GM18517 (cell line): ENCODE measurements at regions not wholly inside any gene's neighbourhood (a gene's known extent, or its start where the extent isn't known, plus 50 kb on each side); places are given as distances from the start of the nearest gene placed in this dataset.

Experiments used
- ATAC-seq: cut with Tn5 transposase; IDR thresholded peaks from one replicate; pipeline ENCODE4 v1.9.1; 2021; ENCODE audit warnings: mild to moderate bottlenecking, moderate library complexity; ENCODE audit not compliant: unreplicated experiment

DNA sequence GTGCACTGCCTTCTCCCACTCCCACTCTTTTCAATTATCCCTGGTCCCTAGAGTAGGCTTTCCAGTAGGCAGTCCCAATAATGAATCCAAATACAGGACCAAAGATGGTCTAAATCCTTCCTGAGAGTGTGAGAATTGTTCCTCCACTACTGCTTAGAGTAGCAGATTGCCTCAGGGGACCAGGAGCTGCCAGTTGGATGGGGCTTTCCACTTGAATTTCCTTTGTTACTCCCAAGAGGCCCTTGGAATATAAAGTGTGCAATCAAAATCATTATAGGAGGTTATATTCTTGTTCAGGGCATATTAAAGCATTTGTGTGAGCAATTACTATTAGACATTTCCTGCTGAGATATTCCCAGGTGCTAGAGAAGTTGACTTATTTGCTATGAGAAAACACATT, 156.6 kb upstream of the TLL1 start:
- no peak for ATAC-seq

DNA sequence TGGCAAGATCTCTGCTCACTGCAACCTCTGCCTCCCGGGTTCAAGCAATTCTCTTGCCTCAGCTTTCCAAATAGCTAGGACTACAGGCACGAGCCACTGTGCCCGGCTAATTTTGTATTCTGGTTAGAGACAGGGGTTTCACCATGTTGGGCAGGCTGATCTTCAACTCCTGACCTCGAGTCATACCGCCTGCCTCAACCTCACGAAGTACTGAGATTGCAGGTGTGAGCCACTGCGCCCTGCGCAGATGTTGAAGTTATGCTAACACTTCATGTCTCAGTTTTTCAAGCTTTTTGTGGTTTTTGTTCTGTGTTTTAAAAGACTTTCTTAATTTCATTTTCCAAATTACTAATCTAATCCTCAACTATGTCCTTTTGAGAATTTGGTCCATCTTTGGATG, 154.4 kb upstream of the TLL1 start:
- ATAC-seq, result no peak

DNA sequence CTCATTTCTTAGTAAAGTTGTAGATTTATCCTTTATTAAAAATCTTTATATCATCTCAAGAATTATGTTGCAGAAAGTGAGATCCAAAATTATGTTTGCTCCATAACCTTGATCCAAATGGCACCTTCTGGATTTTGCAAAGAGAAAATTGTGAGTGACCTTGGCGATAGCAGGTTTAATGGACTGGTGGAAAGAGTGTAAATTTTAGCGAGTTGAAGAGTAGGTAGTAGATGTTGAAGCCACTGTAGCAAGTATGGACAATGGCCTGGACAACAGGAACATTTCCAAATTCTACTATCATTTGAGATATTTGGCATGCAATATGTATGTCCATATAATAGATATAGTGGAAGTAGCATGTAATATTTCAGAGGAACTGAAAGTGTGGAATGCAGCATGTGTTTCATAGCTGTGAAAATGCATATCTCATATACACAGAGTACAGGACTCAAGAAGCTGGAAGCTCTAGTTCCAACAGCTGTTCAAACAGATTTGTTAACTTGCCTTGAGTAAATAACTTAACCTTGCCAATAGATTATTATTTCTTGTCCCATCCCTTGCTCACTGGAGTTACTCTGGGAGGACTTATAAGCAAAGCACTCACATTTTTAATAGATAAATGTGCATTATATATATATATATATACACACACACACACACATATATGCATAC, 152.5 kb upstream of the TLL1 start:
- no peak for ATAC-seq

DNA sequence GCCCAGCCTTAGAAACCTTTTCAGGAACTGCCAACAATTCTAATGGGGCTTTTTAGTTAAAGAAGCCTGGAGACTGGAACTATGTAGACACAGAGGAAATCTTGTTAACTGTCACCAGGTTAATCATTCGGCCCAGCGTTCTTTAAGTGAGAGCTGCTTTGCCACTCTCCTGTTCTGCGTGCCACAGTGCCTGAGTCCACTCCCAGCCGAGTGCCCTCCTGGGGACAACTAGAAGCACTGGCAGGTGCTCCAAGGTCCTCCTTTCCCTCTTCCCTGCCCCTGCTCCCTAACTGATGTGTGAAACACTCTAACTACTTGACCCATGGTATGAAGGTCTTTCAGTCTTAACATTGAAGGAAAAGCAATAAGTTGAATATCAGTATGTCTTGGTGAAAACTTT, 151.2 kb upstream of the TLL1 start:
- no peak for ATAC-seq

DNA sequence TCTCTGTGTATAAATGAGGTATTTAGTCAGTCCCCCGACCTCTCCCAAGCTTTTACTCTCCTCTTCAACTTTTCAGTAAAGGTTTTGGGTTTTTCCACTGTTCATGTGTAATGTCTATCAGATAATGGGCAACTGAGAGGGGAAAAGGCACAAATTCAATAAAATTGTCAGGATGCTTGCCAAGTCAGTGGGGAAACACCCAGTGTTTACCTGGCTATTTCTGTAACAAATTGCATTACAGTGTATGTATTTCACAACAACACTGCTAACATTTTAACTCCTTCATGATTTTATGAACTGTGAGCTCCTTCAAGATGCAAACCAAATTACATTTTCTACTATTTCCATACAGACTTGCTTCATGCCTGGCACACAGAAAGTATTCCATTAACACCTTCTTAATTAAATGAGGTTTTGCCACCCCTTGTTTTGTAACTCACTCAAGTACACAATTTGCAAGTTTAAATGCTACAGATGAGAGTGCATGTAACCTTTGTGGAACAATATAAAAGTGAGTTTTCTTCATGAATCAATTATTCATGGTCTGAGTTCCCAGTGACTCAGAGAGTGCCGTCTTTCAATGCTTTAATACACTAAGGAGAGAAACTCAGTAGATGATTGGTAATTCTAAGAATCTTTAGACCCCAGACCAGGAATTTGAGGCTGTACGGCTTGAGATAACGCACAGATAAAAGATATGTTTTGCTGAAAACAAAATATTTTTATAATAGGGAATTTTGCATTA, 149.8 kb upstream of the TLL1 start:
- no peak for ATAC-seq

DNA sequence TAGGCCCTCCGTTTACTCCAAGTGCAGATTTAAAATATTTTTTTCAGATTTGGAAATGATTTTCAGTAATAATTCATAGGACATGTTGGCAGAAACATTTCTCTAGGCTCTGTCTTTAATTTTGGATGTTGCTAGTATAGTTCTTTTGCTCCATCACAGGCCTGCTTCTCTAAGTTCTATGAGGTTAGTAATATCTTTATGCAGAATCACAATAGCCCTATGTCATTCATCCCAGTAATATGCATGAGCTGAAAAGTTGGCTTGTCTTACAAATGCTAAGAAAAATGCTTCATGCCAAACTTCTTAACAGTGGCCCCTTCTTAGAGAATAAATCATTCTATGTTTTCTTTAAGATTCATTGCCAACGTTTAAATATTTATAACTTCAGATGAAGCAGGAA, 148.3 kb upstream of the TLL1 start:
- ATAC-seq, result no peak

DNA sequence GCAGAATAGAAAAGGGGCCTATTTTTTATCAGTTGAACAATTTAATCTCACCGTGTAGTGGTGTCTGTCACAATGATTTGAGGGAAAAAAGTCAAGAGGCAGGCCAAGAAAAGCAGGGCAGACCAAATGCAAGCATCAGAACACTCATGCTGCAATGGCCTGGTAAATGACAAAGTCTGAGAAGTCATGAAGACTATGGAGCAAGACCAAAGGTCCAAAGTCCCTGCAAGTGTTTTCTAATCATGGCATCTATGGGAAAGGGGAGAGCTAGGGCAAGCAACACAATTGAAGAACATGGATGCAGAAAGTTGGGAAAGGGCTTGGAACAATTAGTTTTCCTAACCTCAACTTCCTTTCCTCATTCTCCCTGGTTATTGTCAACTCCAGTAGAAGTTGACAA, 147.7 kb upstream of the TLL1 start:
- no peak for ATAC-seq

DNA sequence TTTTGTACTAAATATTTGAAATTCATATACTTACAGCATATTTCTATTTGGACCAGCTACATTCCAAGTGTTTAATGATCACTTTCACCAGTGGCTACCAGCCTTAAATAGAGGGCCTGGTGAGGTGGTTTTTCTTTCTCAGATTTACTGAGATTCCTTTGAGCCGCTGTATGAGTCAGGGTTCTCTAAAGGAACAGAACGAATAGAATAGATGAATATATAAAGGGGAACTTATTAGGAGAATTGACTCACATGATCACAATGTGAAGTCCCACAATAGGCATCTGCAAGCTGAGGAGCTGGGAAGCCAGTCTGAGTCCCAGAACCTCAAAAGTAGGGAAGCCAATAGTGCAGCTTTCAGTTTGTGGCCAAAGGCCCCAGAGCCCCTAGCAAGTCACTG, 146.2 kb upstream of the TLL1 start:
- no peak for ATAC-seq

DNA sequence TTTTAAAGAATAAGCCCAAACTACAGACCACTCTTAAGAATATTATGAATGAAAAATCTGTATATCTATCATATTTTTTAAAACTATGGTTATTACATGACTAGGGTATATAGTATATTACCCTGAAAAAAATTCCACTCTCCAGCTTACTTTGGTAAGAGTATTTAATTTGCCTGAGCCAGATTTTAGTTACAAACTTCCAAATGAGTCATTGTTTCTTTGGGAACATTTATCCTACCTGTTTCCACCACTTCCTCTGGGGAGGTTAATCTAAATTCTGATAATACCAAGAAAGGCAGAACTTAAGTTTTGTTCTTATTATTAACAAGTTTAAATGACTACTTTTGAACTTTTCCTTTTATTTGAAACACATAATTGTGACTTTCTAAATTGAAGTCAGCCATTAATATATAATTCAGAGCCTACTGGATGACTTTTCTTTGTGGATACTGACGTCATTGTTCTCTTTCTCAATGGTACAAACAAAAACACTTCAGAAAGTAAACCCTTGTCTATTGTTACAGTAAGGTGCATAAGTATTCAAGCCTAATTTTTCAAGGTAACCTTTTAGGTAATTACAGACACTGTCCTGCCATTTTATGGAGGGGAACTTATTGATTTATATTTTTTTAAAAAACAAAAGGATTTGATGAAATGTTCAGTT, 135.6 kb upstream of the TLL1 start:
- no peak for ATAC-seq

DNA sequence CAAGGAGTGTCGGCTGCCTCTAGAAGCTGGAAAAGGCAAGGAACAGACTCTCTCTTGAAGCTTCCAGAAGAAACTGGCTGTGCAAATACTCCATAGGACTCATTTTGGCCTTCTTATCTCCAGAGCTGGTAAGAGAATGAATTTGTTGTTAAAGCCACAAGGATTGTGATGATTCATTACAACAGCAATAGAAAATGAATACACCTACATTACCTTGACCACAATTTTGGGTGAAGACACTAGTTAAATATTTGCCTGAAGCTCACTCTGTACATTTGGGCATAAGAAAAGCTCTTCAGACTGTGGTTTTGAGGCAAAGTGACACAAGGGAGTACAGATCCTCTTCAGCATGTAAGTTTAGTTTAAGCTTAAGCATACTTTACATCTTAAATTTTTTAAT, 134.5 kb upstream of the TLL1 start:
- ATAC-seq, result peak; percentile 66

DNA sequence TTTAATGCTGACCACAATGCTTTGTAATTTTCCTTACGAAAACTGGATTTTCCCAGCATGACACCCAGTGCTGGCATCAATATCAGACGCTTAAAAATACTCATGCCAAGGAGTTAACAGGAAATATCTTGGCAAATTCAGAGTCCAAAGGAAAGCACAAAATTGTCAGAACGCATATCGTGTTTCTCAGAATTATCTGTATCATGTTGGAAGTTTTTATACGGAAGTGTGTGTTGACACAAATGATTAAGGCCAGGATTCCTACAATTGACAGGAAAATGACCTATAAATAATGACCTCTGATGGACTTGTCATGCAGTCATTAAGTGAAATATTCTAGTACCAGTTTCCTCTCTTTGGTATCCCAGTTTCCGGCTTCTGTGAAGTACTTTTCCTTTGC, 132.1 kb upstream of the TLL1 start:
- no peak for ATAC-seq

DNA sequence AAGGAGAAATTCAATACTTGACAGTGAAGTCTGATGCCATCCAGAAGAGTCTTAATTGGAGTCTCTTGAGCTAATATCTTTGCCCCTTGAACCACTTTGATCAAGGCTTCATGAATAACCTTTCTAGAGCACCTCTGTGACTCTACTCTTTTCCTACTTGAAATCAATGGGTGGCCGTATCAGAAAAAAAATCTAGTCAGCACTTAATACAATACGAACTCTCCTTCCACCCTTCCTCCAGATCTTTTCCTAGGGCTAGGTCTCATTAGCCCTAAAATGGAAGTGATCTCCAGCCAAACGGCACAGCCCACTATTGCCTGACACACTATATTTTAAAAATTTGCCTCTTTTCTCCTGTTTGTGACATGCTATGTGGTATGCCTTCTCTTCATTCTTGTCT, 129.6 kb upstream of the TLL1 start:
- no peak for ATAC-seq

DNA sequence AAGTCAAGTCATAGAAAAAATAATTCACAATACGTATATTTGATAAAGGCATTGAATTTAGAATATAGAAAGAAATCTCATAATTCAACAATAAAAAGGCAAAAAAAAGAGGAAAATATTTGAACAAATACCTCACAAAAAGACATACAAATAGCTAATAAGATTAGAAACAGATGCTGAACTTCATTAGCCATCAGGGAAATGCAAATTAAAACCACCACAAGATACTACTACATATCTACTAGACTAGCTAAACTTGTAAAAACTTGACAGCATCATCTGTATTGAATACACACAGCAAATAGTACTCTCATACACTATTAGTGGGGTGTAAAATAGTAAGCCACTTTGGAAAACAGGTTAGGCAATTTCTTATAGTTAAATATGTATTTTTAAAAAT, 128.7 kb upstream of the TLL1 start:
- ATAC-seq, result no peak

DNA sequence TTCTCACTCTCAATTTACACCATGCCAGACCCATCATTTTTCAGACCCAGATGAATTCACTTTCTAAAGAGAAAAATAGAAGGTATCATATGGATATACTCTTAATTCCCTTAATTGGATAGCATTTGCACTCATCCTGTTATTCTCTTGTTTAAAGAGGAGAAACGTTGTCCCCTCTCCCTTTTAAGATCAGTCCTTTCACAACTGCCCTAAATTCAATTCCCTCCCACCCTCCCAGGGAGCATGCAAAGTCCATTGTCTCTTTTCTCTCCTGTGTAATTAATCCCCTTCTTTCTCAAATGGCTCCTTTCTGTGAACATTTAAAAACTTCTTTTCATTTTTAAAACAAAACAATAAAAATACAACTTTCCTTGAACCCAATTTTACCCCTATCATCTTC, 124.7 kb upstream of the TLL1 start:
- ATAC-seq, result no peak

DNA sequence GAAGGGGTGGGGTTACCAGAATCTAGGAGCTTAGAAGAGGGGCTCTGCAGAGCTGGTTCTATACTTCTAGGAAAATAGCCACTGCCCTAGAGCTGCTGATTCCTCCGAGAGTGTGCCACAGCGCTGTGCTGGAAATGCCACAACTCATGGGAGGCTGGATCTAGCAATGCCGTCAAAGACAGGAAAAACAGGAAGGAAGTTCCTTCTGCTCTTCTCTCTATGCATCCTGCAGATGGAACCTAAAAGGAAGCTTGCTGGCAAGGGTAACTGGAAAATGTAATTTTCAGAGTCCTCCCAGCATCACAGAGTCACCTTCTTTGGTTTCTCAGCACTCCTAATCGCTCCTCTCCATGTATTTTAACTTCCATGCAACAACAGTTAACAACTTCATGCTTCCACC, 121.2 kb upstream of the TLL1 start:
- no peak for ATAC-seq

DNA sequence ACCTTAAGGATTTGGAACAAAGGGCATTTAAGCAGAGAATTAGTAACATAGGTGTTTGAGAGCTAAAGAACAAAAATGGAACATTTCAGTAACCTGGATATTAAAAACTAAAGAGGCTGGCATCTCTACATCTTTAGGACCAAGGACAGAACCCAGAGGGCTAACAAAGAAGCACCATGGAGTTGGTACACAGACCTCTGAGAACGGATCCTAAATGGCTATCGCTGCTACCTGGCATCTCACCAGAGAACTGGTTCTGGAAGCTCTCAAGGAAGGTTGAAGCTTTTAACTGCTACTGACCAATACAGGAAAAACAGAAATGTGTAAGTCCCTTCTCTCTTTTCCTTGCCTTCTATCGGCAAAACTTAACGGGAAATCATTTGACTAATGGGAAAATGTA, 118.4 kb upstream of the TLL1 start:
- no peak for ATAC-seq

DNA sequence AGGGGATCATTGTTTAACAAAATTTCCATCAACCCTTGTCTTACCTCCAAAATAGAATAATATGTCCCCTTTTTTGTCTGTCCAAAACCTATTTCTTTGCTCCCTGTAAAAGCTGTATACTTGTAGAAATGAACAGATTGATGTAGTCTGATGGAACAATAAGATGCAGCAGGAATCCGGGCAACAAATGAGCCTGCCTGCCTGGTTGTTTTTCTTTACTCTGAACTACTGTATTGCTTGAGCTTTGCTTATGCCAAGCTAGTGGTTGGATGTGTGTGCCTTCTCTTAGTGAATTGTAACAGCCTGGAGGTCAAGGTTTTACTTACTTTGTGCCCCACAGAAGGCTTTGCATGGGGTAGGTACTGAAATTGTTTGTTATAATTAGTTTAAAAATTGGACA, 116.2 kb upstream of the TLL1 start:
- ATAC-seq, result no peak

DNA sequence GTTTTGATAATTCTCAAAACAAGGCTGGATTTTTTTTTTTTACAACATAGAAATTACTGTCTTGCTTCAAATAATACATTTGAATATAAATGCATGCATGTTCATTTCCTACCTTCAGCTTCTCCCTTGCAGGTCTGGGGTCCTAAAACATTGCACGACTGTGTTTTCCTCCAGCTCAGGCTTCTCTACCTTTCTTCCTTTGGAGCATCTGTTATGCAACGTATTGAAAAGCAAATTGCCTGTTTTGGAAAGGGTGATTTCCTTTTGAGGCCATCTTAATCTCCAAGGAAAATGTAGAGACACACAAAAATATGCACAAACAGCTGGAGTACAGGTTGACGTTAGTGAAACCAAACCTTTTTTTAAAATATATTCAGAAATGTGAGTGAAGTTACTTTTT, 115.6 kb upstream of the TLL1 start:
- ATAC-seq, result no peak

DNA sequence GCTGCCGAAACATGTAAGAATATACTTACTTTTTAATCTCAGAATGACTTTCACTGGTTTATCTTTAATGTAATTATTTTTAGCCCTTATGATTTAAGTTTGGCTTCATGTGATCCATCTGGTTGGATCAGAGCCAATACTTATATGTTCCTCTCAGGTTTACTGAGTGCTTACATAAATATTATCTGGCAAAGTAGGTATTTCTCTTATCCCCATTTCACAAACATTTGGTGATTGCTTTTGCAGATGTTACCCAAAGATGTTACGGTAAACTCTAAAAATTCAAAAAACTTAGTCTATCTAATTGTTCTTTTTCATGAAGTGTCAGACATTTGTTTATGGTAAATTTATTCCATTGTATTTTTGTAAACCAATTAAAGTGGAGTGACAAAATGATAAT, 115.0 kb upstream of the TLL1 start:
- no peak for ATAC-seq

DNA sequence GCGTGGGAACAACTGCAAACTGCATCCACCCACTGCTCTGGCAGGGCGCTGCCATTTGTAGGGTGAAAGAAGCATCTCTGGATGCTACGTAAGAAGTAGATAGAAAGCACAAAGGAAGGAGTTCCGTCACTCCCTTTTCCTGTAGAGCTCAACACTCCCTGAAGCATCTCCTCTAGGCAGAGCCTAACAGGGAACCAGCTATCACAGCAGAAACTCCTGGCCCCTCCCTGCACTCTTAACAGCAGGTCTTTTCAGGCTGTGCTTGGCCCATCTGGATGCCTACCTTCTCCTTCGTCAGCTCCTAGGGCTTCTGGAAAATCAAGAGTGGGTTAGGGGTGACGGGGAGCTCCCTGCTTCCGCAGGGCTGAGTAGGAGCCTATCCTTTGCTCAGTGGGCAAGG, 112.9 kb upstream of the TLL1 start:
- ATAC-seq, result no peak

DNA sequence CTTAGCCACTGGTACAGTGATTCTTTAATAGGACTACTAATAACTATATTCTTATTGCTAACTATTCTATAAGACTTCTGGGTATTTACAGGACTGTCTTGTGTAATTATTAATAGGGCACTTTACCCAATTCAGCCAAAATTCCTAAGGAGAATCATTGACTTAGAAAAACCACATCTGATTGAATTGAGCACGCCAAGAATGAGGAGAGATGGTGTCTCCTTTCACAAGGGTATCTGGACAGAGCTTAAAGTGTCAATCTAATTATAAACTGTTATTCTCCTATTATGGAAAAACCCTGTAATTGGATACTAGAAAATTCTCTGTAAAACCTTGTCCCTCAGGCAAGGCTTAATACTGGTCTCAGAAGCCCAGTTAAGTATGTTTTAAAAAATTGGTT, 111.1 kb upstream of the TLL1 start:
- ATAC-seq, result no peak

DNA sequence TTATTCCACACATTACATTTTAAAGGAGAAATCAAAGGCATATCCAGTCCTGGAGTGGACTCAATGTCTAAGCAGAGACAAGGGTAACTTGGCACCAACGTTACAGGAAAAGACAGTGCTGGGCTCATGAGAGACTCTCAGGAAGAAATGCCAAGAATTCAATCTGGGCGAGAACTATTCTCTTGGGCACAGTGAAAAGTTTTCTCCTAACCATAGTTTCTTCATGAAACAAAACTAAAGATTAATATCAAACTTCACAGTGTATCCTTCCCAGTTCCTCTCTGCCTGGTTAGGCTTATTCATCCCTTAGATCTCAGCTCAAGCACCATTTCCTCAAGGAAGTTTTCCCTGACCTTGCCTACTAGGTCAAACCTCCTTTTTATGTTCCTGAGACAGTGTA, 109.4 kb upstream of the TLL1 start:
- ATAC-seq, result no peak
